ENCODE measurements at regions not wholly inside any gene's neighbourhood (a gene's known extent, or its start where the extent isn't known, plus 50 kb on each side); places are given as distances from the start of the nearest gene placed in this dataset.

- no peak overlapping the region for H3K27ac Mint-ChIP-seq
- no peaks in the 10 kb centered on the region for H3K36me3 Mint-ChIP-seq (ENCODE audit: insufficient read depth)
- no peaks in the 10 kb centered on the region for H3K9me3 Mint-ChIP-seq (ENCODE audit: low read depth)
- no peaks in the 10 kb centered on the region for H3K4me1 Mint-ChIP-seq (ENCODE audit: low read depth)
- H3K27me3 Mint-ChIP-seq = peaks cover 33% of the 10 kb centered on the region
- no peak for TF ChIP-seq CTCF (IDR thresholded peaks at IDR 0.05; ENCODE audit: unreplicated experiment)
- H3K4me3 Mint-ChIP-seq (ENCODE audit: low read depth) = no peak overlapping the region
- no peak for DNase-seq (ENCODE audit: low spot score, unreplicated experiment)
These were observed 159.1 kb downstream of the UTP18 start for GRCh38 chr17:51419476-51419875.

DNA sequence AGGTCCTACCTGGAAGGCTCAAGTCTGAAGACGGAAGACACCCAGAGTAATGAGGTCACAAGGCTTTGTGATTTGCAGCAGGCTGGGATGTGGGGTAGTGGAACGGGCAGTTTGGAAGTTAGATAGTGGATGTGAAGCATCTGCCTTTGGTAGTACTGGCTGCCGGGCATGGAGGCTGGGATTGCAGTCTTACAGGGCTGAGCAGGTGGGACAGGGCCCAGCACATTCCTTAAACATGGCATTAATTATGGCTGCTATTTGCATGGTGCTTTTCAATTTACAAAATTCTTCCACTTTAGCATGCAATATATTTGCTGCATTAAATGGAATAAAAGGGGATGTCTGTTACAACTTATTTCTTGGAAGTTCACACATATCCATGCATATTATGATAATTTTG, 161.2 kb downstream of the UTP18 start:
- DNase-seq (ENCODE audit: low spot score, unreplicated experiment) = no peak
- H3K4me1 Mint-ChIP-seq (ENCODE audit: low read depth) = no peaks in the 10 kb centered on the region
- H3K27ac Mint-ChIP-seq = no peak overlapping the region

GRCh38 chr17:51422634-51423033, 162.3 kb downstream of the UTP18 start:
- no peaks in the 10 kb centered on the region for H3K4me1 Mint-ChIP-seq (ENCODE audit: low read depth)
- no peak for TF ChIP-seq CTCF (IDR thresholded peaks at IDR 0.05; ENCODE audit: unreplicated experiment)

More for the DNA sequence above, 161.2 kb downstream of the UTP18 start:
- TF ChIP-seq CTCF (IDR thresholded peaks at IDR 0.05; ENCODE audit: unreplicated experiment) = no peak
- peaks cover 30% of the 10 kb centered on the region for H3K27me3 Mint-ChIP-seq
- no peak overlapping the region for H3K4me3 Mint-ChIP-seq (ENCODE audit: low read depth)
- H3K36me3 Mint-ChIP-seq (ENCODE audit: insufficient read depth) = no peaks in the 10 kb centered on the region
- H3K9me3 Mint-ChIP-seq (ENCODE audit: low read depth) = no peaks in the 10 kb centered on the region

GRCh38 chr17:51423421-51424160, 163.2 kb downstream of the UTP18 start:
- H3K4me1 Mint-ChIP-seq (ENCODE audit: low read depth) = no peaks in the 10 kb centered on the region
- H3K9me3 Mint-ChIP-seq (ENCODE audit: low read depth) = no peaks in the 10 kb centered on the region
- no peak overlapping the region for H3K4me3 Mint-ChIP-seq (ENCODE audit: low read depth)
- H3K36me3 Mint-ChIP-seq (ENCODE audit: insufficient read depth) = no peaks in the 10 kb centered on the region
- DNase-seq (ENCODE audit: low spot score, unreplicated experiment) = no peak
- no peak for TF ChIP-seq CTCF (IDR thresholded peaks at IDR 0.05; ENCODE audit: unreplicated experiment)
- peaks cover 13% of the 10 kb centered on the region for H3K27me3 Mint-ChIP-seq
- H3K27ac Mint-ChIP-seq = no peak overlapping the region

More at GRCh38 chr17:51422634-51423033, 162.3 kb downstream of the UTP18 start:
- H3K27ac Mint-ChIP-seq = no peak overlapping the region
- H3K36me3 Mint-ChIP-seq (ENCODE audit: insufficient read depth) = no peaks in the 10 kb centered on the region
- peaks cover 21% of the 10 kb centered on the region for H3K27me3 Mint-ChIP-seq
- no peaks in the 10 kb centered on the region for H3K9me3 Mint-ChIP-seq (ENCODE audit: low read depth)
- no peak for DNase-seq (ENCODE audit: low spot score, unreplicated experiment)
- no peak overlapping the region for H3K4me3 Mint-ChIP-seq (ENCODE audit: low read depth)

- no peak for DNase-seq (ENCODE audit: low spot score, unreplicated experiment)
- H3K27me3 Mint-ChIP-seq = no peaks in the 10 kb centered on the region
- H3K4me3 Mint-ChIP-seq (ENCODE audit: low read depth) = no peak overlapping the region
- no peaks in the 10 kb centered on the region for H3K36me3 Mint-ChIP-seq (ENCODE audit: insufficient read depth)
- TF ChIP-seq CTCF (IDR thresholded peaks at IDR 0.05; ENCODE audit: unreplicated experiment) = no peak
- peaks cover 4% of the 10 kb centered on the region for H3K9me3 Mint-ChIP-seq (ENCODE audit: low read depth)
- H3K27ac Mint-ChIP-seq = no peak overlapping the region
- H3K4me1 Mint-ChIP-seq (ENCODE audit: low read depth) = no peaks in the 10 kb centered on the region
These were observed 165.4 kb downstream of the UTP18 start for GRCh38 chr17:51425773-51426172.
